ENCODE measurements at regions not wholly inside any gene's neighbourhood (a gene's known extent, or its start where the extent isn't known, plus 50 kb on each side); places are given as distances from the start of the nearest gene placed in this dataset.

- Histone ChIP-seq H3K9me3 (ENCODE audit: control insufficient read depth in 2 of 3, low read length in 3 of 3) (no peaks in the 10 kb centered on the region), H3K4me1 (ENCODE audit: control insufficient read depth in 2 of 2, insufficient read depth in 2 of 2, low read length in 2 of 2) (no peaks in the 10 kb centered on the region), H3K36me3 (ENCODE audit: control insufficient read depth in 2 of 3, insufficient read depth in 3 of 3, low read length in 3 of 3) (no peaks in the 10 kb centered on the region), H3K4me3 (ENCODE audit: low read length) (no peak overlapping the region), H3K27me3 (ENCODE audit: control insufficient read depth in 2 of 2, insufficient read depth in 2 of 2, low read length in 2 of 2) (no peaks in the 10 kb centered on the region), H3K27ac (ENCODE audit: low read depth, low read length) (no peak overlapping the region)
- DNase-seq (no peak), ATAC-seq (no peak)
- intact Hi-C loops (cut with micrococcal nuclease), result no loop called here
- Mint-ChIP-seq H3K27ac (no peak overlapping the region), H3K4me3 (no peak overlapping the region), H3K36me3 (no peaks in the 10 kb centered on the region), H3K9me3 (peaks cover 0 to 4% (median 0%) of the 10 kb centered on the region in 11 donors), H3K27me3 (peaks cover 5 to 12% (median 8%) of the 10 kb centered on the region in 5 donors), H3K4me1 (peaks cover 0 to 14% (median 6%) of the 10 kb centered on the region in 7 donors)
- ChIA-PET CTCF (no interaction called here), POLR2A (no interaction called here)
Measured at GRCh38 chr15:39246523-39246922, 334.4 kb upstream of the THBS1 start.

- Histone ChIP-seq H3K4me3 (ENCODE audit: low read length) (no peak overlapping the region), H3K27me3 (ENCODE audit: control insufficient read depth in 2 of 2, insufficient read depth in 2 of 2, low read length in 2 of 2) (no peaks in the 10 kb centered on the region), H3K9me3 (ENCODE audit: control insufficient read depth in 2 of 3, low read length in 3 of 3) (no peaks in the 10 kb centered on the region), H3K36me3 (ENCODE audit: control insufficient read depth in 2 of 3, insufficient read depth in 3 of 3, low read length in 3 of 3) (no peaks in the 10 kb centered on the region), H3K27ac (ENCODE audit: low read depth, low read length) (no peak overlapping the region), H3K4me1 (ENCODE audit: control insufficient read depth in 2 of 2, insufficient read depth in 2 of 2, low read length in 2 of 2) (no peaks in the 10 kb centered on the region)
- POLR2A ChIA-PET, result no interaction called here
- ATAC-seq (no peak), DNase-seq (no peak)
- CTCF ChIA-PET, result no interaction called here
- H3K9me3 Mint-ChIP-seq, result peaks cover 0 to 4% (median 0%) of the 10 kb centered on the region in 11 donors
- no peak overlapping the region for H3K4me3 Mint-ChIP-seq
- H3K4me1 Mint-ChIP-seq, result peaks cover 0 to 23% (median 6%) of the 10 kb centered on the region in 7 donors
- no peaks in the 10 kb centered on the region for H3K36me3 Mint-ChIP-seq
- peaks cover 5 to 12% (median 8%) of the 10 kb centered on the region in 5 donors for H3K27me3 Mint-ChIP-seq
- H3K27ac Mint-ChIP-seq, result peak overlapping the region in 1 of 9 donors; percentile 34
- intact Hi-C loops (cut with micrococcal nuclease), result no loop called here
Measured at GRCh38 chr15:39247574-39247973, 333.3 kb upstream of the THBS1 start.

GRCh38 chr15:39248204-39248603 lies 332.7 kb upstream of the THBS1 start:
- Histone ChIP-seq H3K4me3 (ENCODE audit: low read length) (no peak overlapping the region), H3K36me3 (ENCODE audit: control insufficient read depth in 2 of 3, insufficient read depth in 3 of 3, low read length in 3 of 3) (no peaks in the 10 kb centered on the region), H3K9me3 (ENCODE audit: control insufficient read depth in 2 of 3, low read length in 3 of 3) (no peaks in the 10 kb centered on the region), H3K27ac (ENCODE audit: low read depth, low read length) (no peak overlapping the region), H3K27me3 (ENCODE audit: control insufficient read depth in 2 of 2, insufficient read depth in 2 of 2, low read length in 2 of 2) (no peaks in the 10 kb centered on the region), H3K4me1 (ENCODE audit: control insufficient read depth in 2 of 2, insufficient read depth in 2 of 2, low read length in 2 of 2) (no peaks in the 10 kb centered on the region)
- DNase-seq (no peak), ATAC-seq (no peak)
- Mint-ChIP-seq H3K4me1 (peaks cover 0 to 23% (median 6%) of the 10 kb centered on the region in 7 donors), H3K27ac (no peak overlapping the region), H3K4me3 (no peak overlapping the region), H3K36me3 (no peaks in the 10 kb centered on the region), H3K27me3 (peaks cover 5 to 12% (median 8%) of the 10 kb centered on the region in 5 donors), H3K9me3 (peaks cover 0 to 4% (median 0%) of the 10 kb centered on the region in 11 donors)
- intact Hi-C loops (cut with micrococcal nuclease), result no loop called here
- POLR2A ChIA-PET, result no interaction called here
- CTCF ChIA-PET, result no interaction called here

GRCh38 chr15:39250001-39250400 lies 330.9 kb upstream of the THBS1 start:
- H3K36me3 Mint-ChIP-seq, result peaks cover 0 to 3% (median 0%) of the 10 kb centered on the region in 5 donors

GRCh38 chr15:39250460-39251186 lies 330.3 kb upstream of the THBS1 start:
- POLR2A ChIA-PET, result no interaction called here
- peaks cover 0 to 4% (median 0%) of the 10 kb centered on the region in 11 donors for H3K9me3 Mint-ChIP-seq
- H3K36me3 Mint-ChIP-seq, result peaks cover 0 to 3% (median 0%) of the 10 kb centered on the region in 5 donors
- H3K4me1 Mint-ChIP-seq, result peaks cover 0 to 23% (median 6%) of the 10 kb centered on the region in 7 donors
- Histone ChIP-seq H3K4me1 (ENCODE audit: control insufficient read depth in 2 of 2, insufficient read depth in 2 of 2, low read length in 2 of 2) (no peaks in the 10 kb centered on the region), H3K36me3 (ENCODE audit: control insufficient read depth in 2 of 3, insufficient read depth in 3 of 3, low read length in 3 of 3) (no peaks in the 10 kb centered on the region), H3K27me3 (ENCODE audit: control insufficient read depth in 2 of 2, insufficient read depth in 2 of 2, low read length in 2 of 2) (peaks cover 0 to 3% of the 10 kb centered on the region in 2 donors), H3K9me3 (ENCODE audit: control insufficient read depth in 2 of 3, low read length in 3 of 3) (no peaks in the 10 kb centered on the region), H3K27ac (ENCODE audit: low read depth, low read length) (no peak overlapping the region), H3K4me3 (ENCODE audit: low read length) (no peak overlapping the region)
- H3K27me3 Mint-ChIP-seq, result peaks cover 5 to 23% (median 15%) of the 10 kb centered on the region in 5 donors
- H3K27ac Mint-ChIP-seq, result peak overlapping the region in 3 of 9 donors; percentile 42 to 61 (median 60)
- peak overlapping the region in 1 of 10 donors; percentile 2 for H3K4me3 Mint-ChIP-seq
- DNase-seq (no peak), ATAC-seq (no peak)
- intact Hi-C loops (cut with micrococcal nuclease), result no loop called here
- CTCF ChIA-PET, result no interaction called here

More at GRCh38 chr15:39250001-39250400, 330.9 kb upstream of the THBS1 start:
- Mint-ChIP-seq H3K4me3 (no peak overlapping the region), H3K9me3 (peaks cover 0 to 4% (median 0%) of the 10 kb centered on the region in 11 donors), H3K4me1 (peaks cover 0 to 23% (median 6%) of the 10 kb centered on the region in 7 donors), H3K27ac (no peak overlapping the region), H3K27me3 (peaks cover 5 to 19% (median 9%) of the 10 kb centered on the region in 5 donors)
- POLR2A ChIA-PET, result no interaction called here
- Histone ChIP-seq H3K4me1 (ENCODE audit: control insufficient read depth in 2 of 2, insufficient read depth in 2 of 2, low read length in 2 of 2) (no peaks in the 10 kb centered on the region), H3K36me3 (ENCODE audit: control insufficient read depth in 2 of 3, insufficient read depth in 3 of 3, low read length in 3 of 3) (no peaks in the 10 kb centered on the region), H3K27ac (ENCODE audit: low read depth, low read length) (no peak overlapping the region), H3K9me3 (ENCODE audit: control insufficient read depth in 2 of 3, low read length in 3 of 3) (no peaks in the 10 kb centered on the region), H3K27me3 (ENCODE audit: control insufficient read depth in 2 of 2, insufficient read depth in 2 of 2, low read length in 2 of 2) (peaks cover 0 to 2% of the 10 kb centered on the region in 2 donors), H3K4me3 (ENCODE audit: low read length) (no peak overlapping the region)
- intact Hi-C loops (cut with micrococcal nuclease), result no loop called here
- ATAC-seq (no peak), DNase-seq (no peak)
- CTCF ChIA-PET, result no interaction called here

- Histone ChIP-seq H3K4me3 (ENCODE audit: low read length) (no peak overlapping the region), H3K9me3 (ENCODE audit: control insufficient read depth in 2 of 3, low read length in 3 of 3) (no peaks in the 10 kb centered on the region), H3K27me3 (ENCODE audit: control insufficient read depth in 2 of 2, insufficient read depth in 2 of 2, low read length in 2 of 2) (peaks cover 0 to 3% of the 10 kb centered on the region in 2 donors), H3K27ac (ENCODE audit: low read depth, low read length) (no peak overlapping the region), H3K4me1 (ENCODE audit: control insufficient read depth in 2 of 2, insufficient read depth in 2 of 2, low read length in 2 of 2) (no peaks in the 10 kb centered on the region), H3K36me3 (ENCODE audit: control insufficient read depth in 2 of 3, insufficient read depth in 3 of 3, low read length in 3 of 3) (no peaks in the 10 kb centered on the region)
- no peak for DNase-seq
- intact Hi-C loops (cut with micrococcal nuclease), result no loop called here
- peaks cover 0 to 4% (median 0%) of the 10 kb centered on the region in 11 donors for H3K9me3 Mint-ChIP-seq
- no peak for ATAC-seq
- peaks cover 0 to 3% (median 0%) of the 10 kb centered on the region in 5 donors for H3K36me3 Mint-ChIP-seq
- peak overlapping the region in 1 of 9 donors; percentile 61 for H3K27ac Mint-ChIP-seq
- peaks cover 5 to 23% (median 20%) of the 10 kb centered on the region in 5 donors for H3K27me3 Mint-ChIP-seq
- ChIA-PET POLR2A (no interaction called here), CTCF (no interaction called here)
- peak overlapping the region in 1 of 10 donors; percentile 38 for H3K4me3 Mint-ChIP-seq
- H3K4me1 Mint-ChIP-seq, result peaks cover 0 to 23% (median 6%) of the 10 kb centered on the region in 7 donors
Measured at GRCh38 chr15:39251413-39252133, 329.3 kb upstream of the THBS1 start.
